BLaER1 treated with 17β-estradiol and CSF1 and Interleukin-3, amounts not matched to agents 10 nM and 100 nM (cell line): ENCODE measurements at regions not wholly inside any gene's neighbourhood (a gene's known extent, or its start where the extent isn't known, plus 50 kb on each side); places are given as distances from the start of the nearest gene placed in this dataset.
"Not testable (repeated sequence)": the region's sequence is repeated elsewhere in the genome, so short reads cannot be mapped to it uniquely, and the experiment has no call there.

ENCODE experiments used
- H3K27ac ChIP-seq, 11 experiments: shearing (Covaris generic); formaldehyde crosslinking; 2 replicates each; pipeline ENCODE4 v1.8.1; 2022
- H3K27me3 ChIP-seq, 11 experiments: shearing (Covaris generic); formaldehyde crosslinking; 2 replicates each; pipeline ENCODE4 v1.8.1; 2022
- H3K36me3 ChIP-seq, 11 experiments: shearing (Covaris generic); formaldehyde crosslinking; 2 replicates each; pipeline ENCODE4 v1.8.1; 2022
- H3K4me1 ChIP-seq, 10 experiments: shearing (Covaris generic); formaldehyde crosslinking; 2 replicates each; pipeline ENCODE4 v1.8.1; 2022
- H3K4me2 ChIP-seq, 11 experiments: shearing (Covaris generic); formaldehyde crosslinking; 2 replicates each; pipeline ENCODE4 v1.8.1; 2022
- H3K4me3 ChIP-seq, 10 experiments: shearing (Covaris generic); formaldehyde crosslinking; 2 replicates each; pipeline ENCODE4 v1.8.1; 2022
- H3K9ac ChIP-seq, 11 experiments: shearing (Covaris generic); formaldehyde crosslinking; 2 replicates each; pipeline ENCODE4 v1.8.1; 2022
- H3K9me3 ChIP-seq, 11 experiments: shearing (Covaris generic); formaldehyde crosslinking; replicated peaks in 1 of 11; 2 replicates each; pipeline ENCODE4 v1.8.1; 2022
- H4K20me1 ChIP-seq, 11 experiments: shearing (Covaris generic); formaldehyde crosslinking; 2 replicates each; pipeline ENCODE4 v1.8.1; 2022
- Cebpa-rat ChIP-seq, 11 experiments: shearing (Covaris generic); IDR thresholded peaks; 2 replicates each; pipeline ENCODE4 v1.8.1; 2022

GRCh38 chr15:26259581-26259980, 396.5 kb upstream of the ATP10A start:
- Histone ChIP-seq H3K27me3 (no peaks in the 10 kb centered on the region), H4K20me1 (no peaks in the 10 kb centered on the region), H3K27ac (no peak overlapping the region), H3K4me2 (no peak overlapping the region), H3K9me3 (peaks cover 0 to 4% (median under 1%) of the 10 kb centered on the region in 11 experiments; a peak in 4 of 22 replicates), H3K4me1 (peaks cover 0 to 3% (median 0%) of the 10 kb centered on the region in 10 experiments; a peak in 1 of 20 replicates), H3K36me3 (no peaks in the 10 kb centered on the region), H3K9ac (no peak overlapping the region), H3K4me3 (no peak overlapping the region)
- TF ChIP-seq Cebpa-rat (IDR thresholded peaks at IDR 0.05): no peak

DNA sequence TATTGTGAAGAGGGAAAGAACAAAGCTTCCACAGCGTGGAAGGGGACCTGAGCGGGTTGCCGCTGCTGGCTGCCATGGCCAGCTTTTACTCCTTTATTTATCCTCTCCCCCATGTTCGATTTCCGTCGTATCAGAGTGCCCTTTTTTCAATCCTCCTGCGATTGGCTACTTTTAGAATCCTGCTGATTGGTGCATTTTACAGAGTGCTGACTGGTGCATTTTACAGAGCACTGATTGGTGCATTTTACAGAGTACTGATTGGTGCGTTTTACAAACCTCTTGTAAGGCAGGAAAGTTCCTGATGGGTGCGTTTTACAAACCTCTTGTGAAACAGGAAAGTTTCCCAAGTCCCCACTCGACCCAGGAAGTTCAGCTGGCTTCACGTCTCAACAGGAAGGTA, 381.7 kb upstream of the ATP10A start:
- H4K20me1 ChIP-seq, H3K27me3 ChIP-seq, H3K9ac ChIP-seq, H3K36me3 ChIP-seq, H3K4me1 ChIP-seq, H3K4me3 ChIP-seq, H3K27ac ChIP-seq, H3K4me2 ChIP-seq: not testable (repeated sequence)
- H3K9me3 ChIP-seq: peaks cover 0 to 11% (median 6%) of the 10 kb centered on the region in 11 experiments; a peak in 5 of 22 replicates

DNA sequence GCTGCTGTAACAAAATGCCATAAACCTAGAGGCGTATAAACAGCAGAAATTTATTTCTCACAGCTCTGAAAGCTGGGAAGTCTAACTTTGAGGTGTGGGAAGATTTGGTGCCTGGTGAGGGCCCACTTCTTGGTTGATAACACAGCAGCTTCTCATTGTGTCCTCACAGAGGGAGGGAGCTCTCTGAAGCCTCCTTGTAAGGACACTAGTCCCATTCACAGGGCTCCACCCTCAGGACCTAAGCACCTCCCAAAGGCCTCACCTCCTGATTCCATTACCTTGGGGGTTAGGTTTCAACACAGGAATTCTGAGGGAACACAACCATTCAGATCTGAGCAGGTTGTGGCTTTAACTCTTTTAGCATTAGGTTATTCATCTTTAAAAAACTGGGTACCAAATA, 380.3 kb upstream of the ATP10A start:
- Histone ChIP-seq H4K20me1 (no peaks in the 10 kb centered on the region), H3K4me3 (no peak overlapping the region), H3K9ac (no peak overlapping the region), H3K27me3 (no peaks in the 10 kb centered on the region), H3K9me3 (peaks cover 0 to 11% (median 6%) of the 10 kb centered on the region in 11 experiments; a peak in 5 of 22 replicates), H3K27ac (no peak overlapping the region), H3K36me3 (no peaks in the 10 kb centered on the region), H3K4me2 (no peak overlapping the region), H3K4me1 (0 out of 20 replicates have a peak, but pooled peaks cover 0 to 4% (median 0%) of the 10 kb centered on the region in 10 experiments)
- no peak for TF ChIP-seq Cebpa-rat (IDR thresholded peaks at IDR 0.05)

DNA sequence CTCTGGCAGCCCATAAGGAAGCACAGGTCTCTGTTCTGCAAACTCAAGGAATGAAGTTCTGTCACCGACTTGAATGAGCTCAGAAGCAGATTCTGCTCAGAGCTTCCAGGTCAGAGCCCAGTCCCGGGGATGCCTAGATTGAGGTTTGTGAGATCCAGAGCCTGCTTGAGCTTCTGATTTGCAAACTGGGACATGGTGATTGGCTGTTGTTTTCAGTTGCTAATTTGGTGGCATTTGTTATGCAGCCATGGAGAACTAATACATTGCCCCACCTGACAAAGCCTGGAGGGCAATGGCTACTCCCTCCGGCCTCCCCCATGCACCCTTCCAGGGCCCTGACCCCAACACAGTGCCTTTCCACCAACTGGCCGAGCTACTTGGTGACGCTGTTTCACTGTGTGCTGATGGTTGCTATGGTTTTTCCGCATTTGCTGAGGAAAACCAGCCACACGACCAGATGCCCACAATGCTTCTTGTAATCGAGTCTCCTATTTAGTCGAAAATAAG, 379.5 kb upstream of the ATP10A start:
- Histone ChIP-seq H3K27ac (no peak overlapping the region), H4K20me1 (no peaks in the 10 kb centered on the region), H3K4me2 (no peak overlapping the region), H3K36me3 (no peaks in the 10 kb centered on the region), H3K9me3 (peaks cover 0 to 11% (median 6%) of the 10 kb centered on the region in 11 experiments; a peak in 5 of 22 replicates), H3K27me3 (no peaks in the 10 kb centered on the region), H3K9ac (no peak overlapping the region), H3K4me3 (no peak overlapping the region), H3K4me1 (0 out of 20 replicates have a peak, but pooled peaks cover 0 to 4% (median 0%) of the 10 kb centered on the region in 10 experiments)
- no peak for TF ChIP-seq Cebpa-rat (IDR thresholded peaks at IDR 0.05)

DNA sequence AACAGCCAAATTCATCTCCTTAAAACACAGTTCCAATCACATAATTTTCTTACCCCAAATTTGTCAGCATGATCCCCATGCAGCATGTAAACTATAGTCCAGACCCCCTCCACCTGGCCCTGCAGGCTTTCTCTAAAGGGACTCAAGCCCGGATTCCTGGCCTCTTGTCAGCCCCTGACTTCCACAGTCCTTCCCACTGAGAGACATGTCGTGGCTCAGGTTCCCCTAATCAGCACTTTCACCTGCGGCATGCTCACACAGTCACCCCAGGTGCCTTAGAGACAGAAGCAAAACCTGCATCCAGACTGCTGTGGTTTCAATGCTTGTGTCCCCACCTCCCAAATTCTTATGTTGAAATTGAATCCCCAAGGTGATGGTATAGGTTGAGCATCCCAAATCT, 372.7 kb upstream of the ATP10A start:
- Histone ChIP-seq H3K4me1 (no peaks in the 10 kb centered on the region), H3K36me3 (no peaks in the 10 kb centered on the region), H3K9ac (no peak overlapping the region), H4K20me1 (no peaks in the 10 kb centered on the region), H3K4me2 (no peak overlapping the region), H3K27me3 (no peaks in the 10 kb centered on the region), H3K4me3 (no peak overlapping the region), H3K9me3 (no peaks in the 10 kb centered on the region), H3K27ac (no peak overlapping the region)
- TF ChIP-seq Cebpa-rat (IDR thresholded peaks at IDR 0.05): no peak

GRCh38 chr15:26234976-26235767, 372.0 kb upstream of the ATP10A start:
- Histone ChIP-seq H4K20me1 (no peaks in the 10 kb centered on the region), H3K27me3 (no peaks in the 10 kb centered on the region), H3K36me3 (no peaks in the 10 kb centered on the region), H3K9me3 (no peaks in the 10 kb centered on the region), H3K4me2 (no peak overlapping the region), H3K27ac (no peak overlapping the region), H3K4me1 (no peaks in the 10 kb centered on the region), H3K9ac (no peak overlapping the region), H3K4me3 (no peak overlapping the region)
- TF ChIP-seq Cebpa-rat (IDR thresholded peaks at IDR 0.05): no peak

DNA sequence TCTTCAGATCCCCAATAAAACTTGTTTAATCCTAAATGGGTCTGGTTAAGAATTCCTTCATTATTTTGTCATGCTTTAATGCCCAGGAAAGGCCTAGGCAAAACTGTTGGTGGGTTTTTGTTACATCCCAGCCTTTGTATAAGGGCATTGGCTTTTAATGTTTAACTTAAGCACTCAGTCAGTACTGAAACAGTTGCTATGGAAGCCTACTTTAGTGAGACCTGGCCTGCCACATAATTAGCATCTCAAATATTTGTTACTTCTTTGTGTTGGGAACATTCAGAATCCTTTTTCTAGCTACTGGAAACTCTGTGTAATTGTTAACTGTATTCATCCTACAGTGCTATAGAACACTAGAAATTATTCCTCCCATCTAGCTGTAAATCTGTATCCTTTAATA, 369.6 kb upstream of the ATP10A start:
- Histone ChIP-seq H3K9me3 (peaks cover 9 to 20% (median 12%) of the 10 kb centered on the region in 11 experiments), H3K9ac (no peak overlapping the region), H3K4me1 (no peaks in the 10 kb centered on the region), H3K27me3 (no peaks in the 10 kb centered on the region), H3K27ac (no peak overlapping the region), H4K20me1 (no peaks in the 10 kb centered on the region), H3K4me3 (no peak overlapping the region), H3K36me3 (no peaks in the 10 kb centered on the region), H3K4me2 (no peak overlapping the region)
- TF ChIP-seq Cebpa-rat (IDR thresholded peaks at IDR 0.05): no peak

DNA sequence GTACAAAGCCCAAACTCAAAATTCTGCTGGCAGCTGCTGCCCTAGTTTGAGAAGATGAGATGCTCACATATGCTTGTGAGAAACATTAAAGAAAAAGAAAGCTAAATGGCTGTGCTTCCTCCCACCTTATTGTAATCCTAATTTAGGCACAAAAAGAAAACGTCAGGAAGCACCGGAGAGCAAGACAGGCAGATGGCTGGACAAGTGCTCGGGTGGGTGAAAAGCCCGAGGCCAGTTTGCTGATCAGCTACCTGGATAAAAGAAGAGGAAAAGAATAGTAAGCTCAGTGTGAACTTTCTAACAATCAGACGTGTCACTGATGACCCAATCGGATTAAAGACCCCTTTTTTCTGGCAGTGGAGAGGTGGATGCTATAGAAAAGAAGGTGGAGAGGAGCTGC, 368.0 kb upstream of the ATP10A start:
- Histone ChIP-seq H4K20me1 (no peaks in the 10 kb centered on the region), H3K27me3 (no peaks in the 10 kb centered on the region), H3K36me3 (no peaks in the 10 kb centered on the region), H3K27ac (no peak overlapping the region), H3K4me3 (no peak overlapping the region), H3K9ac (no peak overlapping the region), H3K9me3 (peaks cover 18 to 30% (median 20%) of the 10 kb centered on the region in 11 experiments), H3K4me1 (no peaks in the 10 kb centered on the region), H3K4me2 (no peak overlapping the region)
- no peak for TF ChIP-seq Cebpa-rat (IDR thresholded peaks at IDR 0.05)

GRCh38 chr15:26224266-26224665, 361.1 kb upstream of the ATP10A start:
- Histone ChIP-seq H3K27ac (no peak overlapping the region), H4K20me1 (no peaks in the 10 kb centered on the region), H3K9ac (no peak overlapping the region), H3K4me1 (no peaks in the 10 kb centered on the region), H3K4me3 (no peak overlapping the region), H3K27me3 (no peaks in the 10 kb centered on the region), H3K4me2 (no peak overlapping the region), H3K36me3 (no peaks in the 10 kb centered on the region), H3K9me3 (peaks cover 18 to 45% (median 22%) of the 10 kb centered on the region in 11 experiments)
- no peak for TF ChIP-seq Cebpa-rat (IDR thresholded peaks at IDR 0.05)

GRCh38 chr15:26223720-26224119, 360.6 kb upstream of the ATP10A start:
- H3K9me3 ChIP-seq: peaks cover 18 to 44% (median 20%) of the 10 kb centered on the region in 11 experiments
- H3K36me3 ChIP-seq: no peaks in the 10 kb centered on the region
- no peak overlapping the region for H3K4me3 ChIP-seq
- H3K4me1 ChIP-seq: no peaks in the 10 kb centered on the region
- no peaks in the 10 kb centered on the region for H4K20me1 ChIP-seq
- H3K4me2 ChIP-seq: no peak overlapping the region
- no peak overlapping the region for H3K27ac ChIP-seq
- H3K27me3 ChIP-seq: no peaks in the 10 kb centered on the region
- H3K9ac ChIP-seq: no peak overlapping the region
- no peak for TF ChIP-seq Cebpa-rat (IDR thresholded peaks at IDR 0.05)
